Activated T-helper 1 cell treated with anti-CD3 and anti-CD28 coated beads, Interleukin-12 subunit alpha, Interleukin-12 subunit beta, Interleukin-2, Interleukin-4 antibody, amounts not matched to agents 30 ng/mL and 10 ng/mL and 1 ng/mL, durations not matched to agents 14 hours and 24 hours and 36 hours (primary cell): ENCODE measurements at regions not wholly inside any gene's neighbourhood (a gene's known extent, or its start where the extent isn't known, plus 50 kb on each side); places are given as distances from the start of the nearest gene placed in this dataset.

Experiments
- DNase-seq: peaks from one replicate; pipeline ENCODE4 v3.0.0; 2021; ENCODE audit warnings: low spot score
- H3K27ac Mint-ChIP-seq: one replicate; pipeline ENCODE4 v1.8.0; 2021; ENCODE audit warnings: mild to moderate bottlenecking, mixed read lengths
- H3K27me3 Mint-ChIP-seq: one replicate; pipeline ENCODE4 v1.8.0; 2022; ENCODE audit warnings: mild to moderate bottlenecking, moderate library complexity, mixed read lengths; ENCODE audit not compliant: insufficient read depth
- H3K36me3 Mint-ChIP-seq: one replicate; pipeline ENCODE4 v1.8.0; 2021; ENCODE audit warnings: low read depth, mixed read lengths
- H3K4me1 Mint-ChIP-seq: one replicate; pipeline ENCODE4 v1.8.0; 2021; ENCODE audit warnings: low read depth, mixed read lengths
- H3K4me3 Mint-ChIP-seq: one replicate; pipeline ENCODE4 v1.8.0; 2021; ENCODE audit warnings: mild to moderate bottlenecking, moderate library complexity, mixed read lengths
- H3K9me3 Mint-ChIP-seq: one replicate; pipeline ENCODE4 v1.8.0; 2021; ENCODE audit warnings: mixed read lengths
- intact Hi-C: fragments of 100-400 bp; cut with micrococcal nuclease; formaldehyde crosslinking; loops from one replicate; pipeline ENCODE4 v1.15.1; 2024

DNA sequence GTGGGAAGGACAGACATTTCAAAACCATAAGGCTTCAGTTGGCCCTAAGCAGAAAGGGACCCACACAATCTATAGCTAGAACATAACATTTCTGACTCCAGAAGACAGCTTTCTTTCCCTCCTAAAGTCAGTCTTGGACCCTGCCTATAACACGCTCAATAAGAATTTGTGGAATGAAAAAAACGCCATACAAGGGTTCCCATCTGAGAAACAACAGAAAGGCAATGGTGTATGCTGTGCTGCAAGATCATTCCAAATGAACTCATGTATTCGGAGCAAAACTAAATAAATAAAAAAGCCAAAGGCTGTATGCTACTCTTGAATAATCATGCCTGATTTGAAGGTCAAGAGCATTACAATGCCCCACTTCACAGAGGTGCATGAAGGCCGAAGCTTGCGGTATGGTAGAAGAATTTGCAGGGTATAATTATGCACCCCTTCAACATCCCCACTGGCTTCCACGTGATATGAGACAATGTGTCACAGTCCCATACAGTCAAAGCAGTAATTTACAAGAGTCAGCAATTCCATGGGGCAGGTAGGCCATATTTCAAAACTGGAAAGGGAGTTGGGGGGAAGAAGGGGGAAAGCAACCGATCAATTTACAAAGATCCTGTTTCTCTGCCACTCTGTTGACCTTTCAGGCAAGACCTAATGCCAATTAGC lies 61.4 kb upstream of the SLC14A2 start:
- no peaks in the 10 kb centered on the region for H3K36me3 Mint-ChIP-seq

DNA sequence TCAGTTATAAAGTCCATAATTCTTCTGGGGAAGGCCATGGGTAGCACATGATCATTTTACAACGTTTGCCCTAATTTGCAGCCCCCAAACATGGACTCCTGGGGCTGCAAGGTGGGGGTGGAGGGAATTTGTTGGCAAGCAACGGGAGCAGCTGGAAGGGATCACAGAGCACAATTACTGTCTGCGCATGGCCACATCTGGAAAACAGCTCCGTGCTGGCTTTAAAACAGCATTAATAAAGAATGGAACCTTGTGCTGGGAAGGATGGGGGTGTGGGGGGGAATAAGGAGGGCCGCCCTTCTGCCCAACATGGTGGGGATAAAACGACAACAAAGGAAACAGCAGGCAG lies 60.9 kb upstream of the SLC14A2 start:
- Mint-ChIP-seq H3K27ac (no peak overlapping the region), H3K4me3 (no peak overlapping the region), H3K4me1 (no peaks in the 10 kb centered on the region), H3K36me3 (no peaks in the 10 kb centered on the region), H3K9me3 (no peaks in the 10 kb centered on the region), H3K27me3 (no peaks in the 10 kb centered on the region)
- intact Hi-C loops = no loop called here
- DNase-seq = no peak

More for the DNA sequence above, 61.4 kb upstream of the SLC14A2 start:
- Mint-ChIP-seq H3K4me3 (no peak overlapping the region), H3K9me3 (no peaks in the 10 kb centered on the region), H3K27me3 (no peaks in the 10 kb centered on the region), H3K27ac (no peak overlapping the region), H3K4me1 (no peaks in the 10 kb centered on the region)
- intact Hi-C loops = no loop called here
- no peak for DNase-seq

DNA sequence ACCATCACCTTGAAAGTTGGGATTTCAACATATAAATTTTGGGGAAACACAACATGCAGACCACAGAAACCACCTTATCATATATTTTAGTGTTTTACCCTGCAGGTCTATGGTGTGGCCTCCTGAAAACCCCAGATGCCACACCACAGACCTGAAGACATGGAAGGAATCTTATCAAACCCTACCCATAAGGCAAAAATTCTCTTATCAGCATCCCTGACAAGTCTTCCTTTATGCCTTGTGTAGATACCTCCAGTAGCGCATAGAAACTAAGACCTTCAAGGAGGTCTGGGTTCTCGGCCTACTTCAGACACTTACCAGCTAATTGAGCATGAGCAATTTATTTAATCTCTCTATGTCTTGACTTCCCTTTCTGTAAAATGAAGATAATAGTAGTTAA lies 59.1 kb upstream of the SLC14A2 start:
- intact Hi-C loops = no loop called here
- Mint-ChIP-seq H3K27me3 (no peaks in the 10 kb centered on the region), H3K4me1 (no peaks in the 10 kb centered on the region), H3K27ac (no peak overlapping the region), H3K36me3 (no peaks in the 10 kb centered on the region), H3K9me3 (no peaks in the 10 kb centered on the region), H3K4me3 (no peak overlapping the region)
- DNase-seq = no peak

DNA sequence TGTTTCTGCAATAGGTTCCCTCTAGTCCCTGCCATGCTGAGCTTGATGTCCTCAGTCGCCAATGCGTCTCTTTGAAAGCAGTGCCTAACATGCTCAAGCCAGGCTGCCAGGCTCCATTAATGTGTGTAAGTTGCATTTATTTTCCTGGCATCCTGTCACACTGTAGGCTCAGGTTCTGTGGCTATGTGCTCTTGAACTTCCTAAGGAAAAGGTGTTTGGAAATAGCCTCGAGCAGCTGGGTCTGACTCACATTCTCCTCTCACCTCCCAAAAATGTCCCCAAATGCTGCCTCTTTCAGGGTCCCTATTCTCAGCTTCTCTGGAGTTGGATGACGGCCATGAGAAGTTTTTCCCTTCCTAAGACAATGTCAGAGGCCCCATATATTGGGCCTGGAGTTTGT lies 58.0 kb upstream of the SLC14A2 start:
- H3K4me1 Mint-ChIP-seq = no peaks in the 10 kb centered on the region
- intact Hi-C loops = no loop called here
- H3K27me3 Mint-ChIP-seq = no peaks in the 10 kb centered on the region
- H3K4me3 Mint-ChIP-seq = no peak overlapping the region
- no peak for DNase-seq
- no peaks in the 10 kb centered on the region for H3K36me3 Mint-ChIP-seq
- H3K9me3 Mint-ChIP-seq = no peaks in the 10 kb centered on the region
- H3K27ac Mint-ChIP-seq = no peak overlapping the region

DNA sequence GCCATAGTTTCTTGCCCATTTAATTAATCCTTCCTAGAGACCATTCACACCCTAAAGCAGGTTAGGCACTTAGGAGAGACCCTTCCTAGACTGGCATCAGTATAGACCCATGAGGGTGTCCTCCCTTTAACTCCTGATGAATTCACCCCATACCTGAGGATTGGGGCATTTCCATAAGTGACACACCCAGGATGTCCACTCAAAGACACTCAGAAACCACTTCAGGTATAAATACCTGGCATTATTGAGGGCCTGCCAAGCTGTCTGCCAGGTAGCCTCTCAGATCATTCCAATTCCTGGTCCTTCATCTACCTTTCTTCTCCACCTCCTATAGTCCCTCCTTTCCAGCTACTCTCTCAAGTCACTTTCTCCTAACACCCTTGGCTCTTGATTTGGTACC lies 57.5 kb upstream of the SLC14A2 start:
- Mint-ChIP-seq H3K9me3 (no peaks in the 10 kb centered on the region), H3K4me1 (no peaks in the 10 kb centered on the region), H3K27ac (no peak overlapping the region), H3K27me3 (no peaks in the 10 kb centered on the region), H3K36me3 (no peaks in the 10 kb centered on the region), H3K4me3 (no peak overlapping the region)
- intact Hi-C loops = no loop called here
- DNase-seq = no peak

DNA sequence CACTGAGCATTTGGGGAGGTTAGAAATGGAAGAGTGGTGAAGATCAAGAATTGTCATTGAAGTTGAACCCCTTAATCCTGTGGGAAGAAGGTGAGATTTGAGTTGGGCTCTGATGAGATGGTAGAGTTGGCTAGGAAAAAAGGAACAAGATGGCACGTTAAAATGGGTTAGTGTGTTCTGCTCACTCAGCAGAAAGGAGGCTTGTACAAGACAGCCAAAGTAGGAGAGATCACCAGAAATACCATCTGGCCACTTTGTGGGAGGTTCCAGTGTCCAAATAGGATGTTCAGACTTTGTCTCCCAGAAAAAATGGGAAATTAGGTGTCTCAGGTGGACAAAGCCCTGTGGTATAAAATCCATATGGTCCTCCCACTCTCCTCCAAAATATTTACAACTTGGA lies 56.0 kb upstream of the SLC14A2 start:
- H3K36me3 Mint-ChIP-seq = no peaks in the 10 kb centered on the region
- DNase-seq = no peak
- no peaks in the 10 kb centered on the region for H3K9me3 Mint-ChIP-seq
- H3K27ac Mint-ChIP-seq = no peak overlapping the region
- H3K27me3 Mint-ChIP-seq = no peaks in the 10 kb centered on the region
- intact Hi-C loops = no loop called here
- H3K4me1 Mint-ChIP-seq = no peaks in the 10 kb centered on the region
- H3K4me3 Mint-ChIP-seq = no peak overlapping the region

DNA sequence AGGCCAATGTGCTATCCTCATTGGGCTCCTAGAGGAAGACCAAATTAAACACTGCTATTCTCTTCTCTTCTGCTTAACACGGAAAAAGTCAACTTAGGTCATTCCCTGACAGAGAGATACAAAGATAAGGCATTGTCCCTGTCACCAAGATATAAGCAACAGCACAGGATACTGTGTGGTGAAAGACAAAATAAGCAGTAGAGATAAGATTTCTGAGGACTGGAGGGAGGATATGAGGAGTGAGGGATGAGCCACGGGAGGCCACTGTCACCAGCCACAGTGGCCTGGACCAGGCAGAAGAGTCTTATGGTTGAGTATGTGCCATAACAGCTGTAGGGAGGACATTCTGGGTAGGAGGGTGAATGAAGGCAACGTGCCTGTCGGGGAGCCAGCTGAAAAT lies 54.4 kb upstream of the SLC14A2 start:
- H3K4me3 Mint-ChIP-seq = no peak overlapping the region
- intact Hi-C loops = no loop called here
- H3K9me3 Mint-ChIP-seq = no peaks in the 10 kb centered on the region
- no peak overlapping the region for H3K27ac Mint-ChIP-seq
- H3K4me1 Mint-ChIP-seq = no peaks in the 10 kb centered on the region
- no peaks in the 10 kb centered on the region for H3K27me3 Mint-ChIP-seq
- no peak for DNase-seq
- no peaks in the 10 kb centered on the region for H3K36me3 Mint-ChIP-seq

DNA sequence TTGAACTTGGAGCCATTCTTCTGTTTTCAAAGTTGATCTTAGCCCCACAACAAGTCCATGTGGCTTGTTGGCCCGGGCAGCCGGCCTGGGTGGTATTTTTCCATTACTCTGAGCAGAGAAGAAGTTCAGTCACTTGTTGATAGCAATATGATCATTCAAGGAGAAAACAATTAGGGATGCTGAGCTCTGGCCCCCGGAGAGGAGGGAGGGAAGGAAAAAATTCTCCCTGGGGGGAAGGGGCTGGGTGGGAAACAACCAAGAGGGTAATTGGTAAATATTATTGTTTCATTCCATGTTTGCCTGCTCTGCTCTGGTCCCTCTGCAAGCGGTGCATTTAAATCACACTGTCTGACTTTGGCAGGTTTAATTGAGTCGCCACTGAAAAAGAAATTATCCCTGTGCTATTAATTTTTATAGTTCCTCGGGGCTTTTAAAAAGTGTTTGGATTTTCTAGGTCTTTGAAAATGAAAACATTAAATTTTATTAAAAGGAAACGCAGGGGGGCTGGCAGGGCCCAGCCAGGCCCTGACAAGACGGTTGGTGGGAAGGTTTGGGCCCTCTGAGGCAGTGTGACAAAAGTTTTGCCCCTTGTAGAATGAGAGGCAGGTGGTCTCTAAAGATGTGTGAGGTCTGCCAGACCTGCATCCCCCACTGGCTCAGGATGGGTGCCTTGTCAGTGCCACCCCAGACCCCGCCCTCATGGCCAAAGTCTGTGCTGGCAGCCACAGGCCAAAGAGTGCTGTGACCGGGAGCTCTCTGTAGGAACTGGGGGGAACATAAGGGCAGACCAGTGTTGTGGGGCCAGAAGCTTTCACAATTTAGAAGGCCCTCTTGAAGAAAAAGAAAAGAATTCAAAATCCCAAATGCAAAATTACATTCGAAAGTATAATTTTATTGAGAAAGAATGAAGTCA lies 52.5 kb upstream of the SLC14A2 start:
- Mint-ChIP-seq H3K4me3 (no peak overlapping the region), H3K27me3 (no peaks in the 10 kb centered on the region)

DNA sequence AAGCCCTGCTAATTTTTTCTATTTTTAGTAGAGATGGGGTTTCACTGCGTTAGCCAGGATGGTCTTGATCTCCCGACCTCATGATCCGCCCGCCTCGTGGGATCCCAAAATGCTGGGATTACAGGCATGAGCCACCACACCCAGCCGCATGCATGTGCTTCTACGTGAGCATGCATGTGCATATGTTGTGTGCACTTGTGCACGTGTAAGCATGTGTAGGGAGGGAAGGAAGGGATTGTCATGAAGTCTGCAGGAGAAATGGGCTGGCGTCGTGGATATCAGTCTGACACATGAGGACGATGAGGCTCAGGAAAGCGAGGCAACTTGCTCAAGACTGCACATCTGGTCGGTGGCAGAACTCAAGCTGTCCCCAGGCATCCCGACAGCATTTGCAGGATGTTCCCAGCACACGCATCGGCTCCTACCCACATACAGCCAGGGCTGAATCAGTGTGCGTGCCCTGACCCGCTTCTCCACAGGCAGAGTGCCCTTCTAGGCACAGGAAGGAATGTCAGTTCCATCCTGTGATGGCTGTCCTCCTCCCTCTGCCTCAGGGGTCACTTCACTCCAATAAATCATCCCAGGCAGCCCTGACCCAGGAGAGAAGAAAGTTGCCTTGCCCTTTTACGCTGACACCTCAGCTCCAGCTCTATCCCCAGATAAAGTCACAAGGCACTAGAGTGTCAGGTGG lies 49.9 kb upstream of the SLC14A2 start:
- H3K27me3 Mint-ChIP-seq = no peaks in the 10 kb centered on the region
- no peak overlapping the region for H3K27ac Mint-ChIP-seq
- no peaks in the 10 kb centered on the region for H3K36me3 Mint-ChIP-seq
- no peak for DNase-seq
- intact Hi-C loops = no loop called here
- no peak overlapping the region for H3K4me3 Mint-ChIP-seq
- no peaks in the 10 kb centered on the region for H3K9me3 Mint-ChIP-seq
- no peaks in the 10 kb centered on the region for H3K4me1 Mint-ChIP-seq

More for the DNA sequence above, 52.5 kb upstream of the SLC14A2 start:
- H3K36me3 Mint-ChIP-seq = no peaks in the 10 kb centered on the region
- intact Hi-C loops = no loop called here
- no peak overlapping the region for H3K27ac Mint-ChIP-seq
- no peak for DNase-seq
- no peaks in the 10 kb centered on the region for H3K4me1 Mint-ChIP-seq
- no peaks in the 10 kb centered on the region for H3K9me3 Mint-ChIP-seq
